Natural killer cell treated with Interleukin-12 subunit alpha and Interleukin-12 subunit beta and Interleukin-15 and Interleukin-18, amount 100 ng/mL, for 72 hours (primary cell): ENCODE measurements at regions not wholly inside any gene's neighbourhood (a gene's known extent, or its start where the extent isn't known, plus 50 kb on each side); places are given as distances from the start of the nearest gene placed in this dataset.

Source experiments
- ATAC-seq, 2 donors: fragments of 150-1000 bp; cut with Tn5 transposase in 1 of 2; sonication (Bioruptor Pico), chemical (Tn5 transposase) in 1 of 2; 2 replicates each; pipeline ENCODE4 v1.10.0; 2021
- DNase-seq: peaks from one replicate; pipeline ENCODE4 v3.0.0; 2022; ENCODE audit warnings: low spot score
- H3K27ac Mint-ChIP-seq, 2 donors: 1 replicate in 1 of 2; 2 replicates in 1 of 2; pipeline ENCODE4 v1.8.0; 2022; ENCODE audit warnings: mixed read lengths in 2 of 2, mild to moderate bottlenecking in 1 of 2, moderate library complexity in 1 of 2
- H3K27me3 Mint-ChIP-seq, 2 donors: 1 replicate in 1 of 2; 2 replicates in 1 of 2; pipeline ENCODE4 v1.8.0; 2022; ENCODE audit warnings: mixed read lengths in 2 of 2
- H3K36me3 Mint-ChIP-seq: one replicate; pipeline ENCODE4 v1.8.0; 2022; ENCODE audit warnings: mixed read lengths
- H3K4me1 Mint-ChIP-seq, 2 donors: 1 replicate in 1 of 2; 2 replicates in 1 of 2; pipeline ENCODE4 v1.8.0; 2022; ENCODE audit warnings: low read depth in 2 of 2, mixed read lengths in 2 of 2, mild to moderate bottlenecking in 1 of 2
- H3K4me3 Mint-ChIP-seq: one replicate; pipeline ENCODE4 v1.8.0; 2022; ENCODE audit warnings: mixed read lengths
- H3K9me3 Mint-ChIP-seq: 2 replicates; pipeline ENCODE4 v1.8.0; 2022; ENCODE audit warnings: mixed read lengths

DNA sequence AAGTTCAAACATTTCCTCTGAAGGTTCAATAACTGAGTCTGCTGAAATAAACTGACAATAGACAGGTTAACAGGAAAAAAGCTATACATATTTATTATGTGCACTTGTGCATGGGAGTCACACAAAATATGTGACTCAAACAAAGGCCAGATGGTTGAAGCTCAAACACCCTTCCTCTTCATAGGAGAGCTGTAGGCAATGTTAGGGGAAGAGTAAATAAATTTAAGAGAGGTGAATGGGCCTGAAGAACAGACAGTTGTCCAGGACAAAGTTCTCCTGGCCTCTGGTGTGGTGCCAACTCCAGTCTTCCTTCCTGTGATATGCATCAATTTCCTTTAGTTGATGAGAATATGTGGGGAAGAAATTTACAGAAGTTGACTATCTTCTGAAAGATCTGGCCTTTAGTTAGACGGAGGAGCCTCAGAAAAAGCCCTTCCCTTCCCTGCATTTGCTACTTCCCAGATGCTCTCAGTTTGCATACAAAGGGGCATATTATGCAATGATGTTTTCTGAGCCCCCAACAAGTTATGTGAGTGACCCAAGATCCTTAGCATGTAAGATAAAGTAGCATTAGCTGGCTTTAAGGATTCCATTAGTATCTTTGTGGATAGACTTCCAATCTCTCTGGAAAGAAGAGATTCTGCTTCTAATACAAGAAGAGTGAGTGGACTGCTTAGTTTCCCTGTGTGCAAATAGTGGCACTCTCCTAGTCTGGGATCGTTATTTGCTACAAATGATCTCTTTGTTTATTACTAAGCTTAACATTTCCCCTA is 96.4 kb upstream of the IGSF10 start:
- Mint-ChIP-seq H3K4me1 (no peaks in the 10 kb centered on the region), H3K27me3 (peaks cover 6 to 17% of the 10 kb centered on the region in 2 donors), H3K27ac (no peak overlapping the region), H3K9me3 (no peaks in the 10 kb centered on the region), H3K4me3 (no peak overlapping the region), H3K36me3 (no peaks in the 10 kb centered on the region)
- no peak for DNase-seq
- ATAC-seq = no peak

DNA sequence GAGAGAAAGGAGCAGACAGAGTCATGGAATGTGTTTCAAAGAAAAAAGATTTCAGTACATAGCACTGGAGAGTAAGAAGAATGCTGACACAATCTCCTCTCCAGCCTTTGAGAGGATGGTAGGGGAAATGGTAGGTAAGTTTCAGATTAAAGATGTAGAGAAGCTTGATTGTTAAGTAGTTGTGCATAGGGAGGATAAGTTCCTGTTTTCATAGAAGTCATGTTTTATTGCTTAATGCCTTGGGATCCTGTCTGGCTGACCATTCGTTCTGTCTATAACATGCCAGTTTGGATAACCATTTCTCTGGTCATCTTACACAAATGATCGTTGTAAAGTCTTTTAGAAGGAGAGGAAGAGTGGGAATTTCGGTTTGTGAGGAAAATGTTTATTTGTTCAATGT is 95.7 kb upstream of the IGSF10 start:
- DNase-seq (no peak), ATAC-seq (no peak)
- Mint-ChIP-seq H3K9me3 (no peaks in the 10 kb centered on the region), H3K36me3 (no peaks in the 10 kb centered on the region), H3K4me1 (no peaks in the 10 kb centered on the region), H3K27ac (no peak overlapping the region), H3K4me3 (no peak overlapping the region), H3K27me3 (peaks cover 8 to 15% of the 10 kb centered on the region in 2 donors)

DNA sequence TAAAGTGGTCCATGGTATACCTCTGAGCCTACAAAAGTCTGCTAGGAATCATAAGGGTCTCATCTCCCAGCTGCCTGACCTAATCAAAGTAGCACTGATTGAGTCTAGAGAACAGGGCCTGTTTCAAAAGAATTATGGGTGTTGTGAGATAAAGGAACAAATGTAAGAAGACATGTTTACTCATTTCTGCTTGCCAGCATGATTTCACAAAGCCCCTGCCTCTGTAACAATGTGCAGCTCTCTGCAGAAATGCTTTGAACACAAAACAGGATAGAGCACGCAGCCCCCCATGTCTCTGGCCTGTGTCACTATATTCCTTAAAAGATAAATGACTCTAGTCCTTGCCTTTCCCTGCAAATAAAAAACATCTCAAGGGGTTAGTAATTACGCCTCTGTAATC is 94.7 kb upstream of the IGSF10 start:
- no peaks in the 10 kb centered on the region for H3K4me1 Mint-ChIP-seq
- peaks cover 11 to 16% of the 10 kb centered on the region in 2 donors for H3K27me3 Mint-ChIP-seq
- H3K36me3 Mint-ChIP-seq = no peaks in the 10 kb centered on the region
- no peak for DNase-seq
- H3K9me3 Mint-ChIP-seq = peaks cover 3% of the 10 kb centered on the region
- ATAC-seq = no peak
- no peak overlapping the region for H3K4me3 Mint-ChIP-seq
- H3K27ac Mint-ChIP-seq = no peak overlapping the region

DNA sequence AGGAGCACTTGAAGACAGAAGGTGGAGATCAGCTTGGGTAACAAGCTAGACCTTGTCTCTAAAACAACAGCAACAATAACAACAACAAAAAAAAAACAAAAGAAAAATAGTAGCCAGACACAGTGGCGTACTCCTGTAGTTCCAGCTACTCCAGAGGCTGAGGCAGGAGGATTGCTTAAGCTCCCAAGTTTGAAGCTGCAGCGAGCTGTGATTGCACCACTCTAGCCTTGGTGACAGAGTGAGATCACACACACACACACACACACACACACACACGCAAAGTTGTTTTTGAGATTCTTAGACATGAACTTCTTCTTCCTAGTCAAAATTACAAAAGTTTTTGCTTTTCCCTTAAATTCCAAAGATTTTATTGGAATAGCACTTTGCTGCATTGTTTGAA is 93.0 kb upstream of the IGSF10 start:
- ATAC-seq = no peak
- H3K27me3 Mint-ChIP-seq = peaks cover 11 to 17% of the 10 kb centered on the region in 2 donors
- DNase-seq = no peak
- H3K9me3 Mint-ChIP-seq = peaks cover 3% of the 10 kb centered on the region
- no peaks in the 10 kb centered on the region for H3K36me3 Mint-ChIP-seq
- no peak overlapping the region for H3K27ac Mint-ChIP-seq
- H3K4me3 Mint-ChIP-seq = no peak overlapping the region
- H3K4me1 Mint-ChIP-seq = no peaks in the 10 kb centered on the region

DNA sequence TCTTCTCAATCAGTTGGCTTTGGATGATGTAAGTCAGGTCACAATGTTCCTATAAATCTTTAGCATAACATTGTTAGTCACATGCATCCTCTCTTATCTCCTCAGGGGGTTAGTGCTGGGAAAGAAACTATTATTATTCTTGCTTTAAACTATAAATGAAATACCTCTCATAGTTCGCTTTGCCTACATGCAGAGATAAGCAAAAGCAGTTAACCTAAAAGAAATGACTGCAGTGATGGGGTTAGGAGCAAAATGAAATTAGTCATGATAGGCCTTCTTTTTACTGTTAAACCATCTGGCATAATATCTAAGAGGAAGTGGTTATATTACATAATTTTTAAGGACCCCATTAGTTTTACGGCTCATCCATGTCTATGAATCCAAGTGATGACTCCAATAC is 91.7 kb upstream of the IGSF10 start:
- Mint-ChIP-seq H3K27me3 (peaks cover 11 to 17% of the 10 kb centered on the region in 2 donors), H3K27ac (no peak overlapping the region), H3K4me1 (no peaks in the 10 kb centered on the region), H3K4me3 (no peak overlapping the region), H3K36me3 (no peaks in the 10 kb centered on the region), H3K9me3 (peaks cover 3% of the 10 kb centered on the region)
- ATAC-seq (no peak), DNase-seq (no peak)

DNA sequence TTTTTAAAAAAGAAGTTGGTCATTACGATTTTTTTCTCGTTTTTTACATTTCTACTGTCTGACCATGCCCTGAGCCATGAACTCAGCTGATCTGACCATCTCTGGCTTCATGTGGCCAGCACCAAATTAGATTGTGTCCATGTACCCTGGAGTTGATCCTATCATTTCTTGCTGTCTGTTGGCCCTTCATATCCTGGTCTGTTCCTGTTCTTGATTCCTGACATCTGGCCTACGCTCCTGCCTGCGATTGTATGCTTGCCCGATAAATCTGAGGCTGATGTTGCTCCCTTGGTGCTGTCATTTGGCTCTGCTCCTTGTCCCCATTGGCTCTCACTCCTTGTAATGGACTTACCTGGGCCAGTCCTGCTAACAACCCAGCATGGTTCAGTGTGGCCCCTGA is 89.8 kb upstream of the IGSF10 start:
- H3K9me3 Mint-ChIP-seq = peaks cover 3% of the 10 kb centered on the region
- H3K27me3 Mint-ChIP-seq = peaks cover 5 to 6% of the 10 kb centered on the region in 2 donors
- DNase-seq (no peak), ATAC-seq (no peak)
- H3K36me3 Mint-ChIP-seq = no peaks in the 10 kb centered on the region
- no peak overlapping the region for H3K27ac Mint-ChIP-seq
- H3K4me1 Mint-ChIP-seq = no peaks in the 10 kb centered on the region
- no peak overlapping the region for H3K4me3 Mint-ChIP-seq

DNA sequence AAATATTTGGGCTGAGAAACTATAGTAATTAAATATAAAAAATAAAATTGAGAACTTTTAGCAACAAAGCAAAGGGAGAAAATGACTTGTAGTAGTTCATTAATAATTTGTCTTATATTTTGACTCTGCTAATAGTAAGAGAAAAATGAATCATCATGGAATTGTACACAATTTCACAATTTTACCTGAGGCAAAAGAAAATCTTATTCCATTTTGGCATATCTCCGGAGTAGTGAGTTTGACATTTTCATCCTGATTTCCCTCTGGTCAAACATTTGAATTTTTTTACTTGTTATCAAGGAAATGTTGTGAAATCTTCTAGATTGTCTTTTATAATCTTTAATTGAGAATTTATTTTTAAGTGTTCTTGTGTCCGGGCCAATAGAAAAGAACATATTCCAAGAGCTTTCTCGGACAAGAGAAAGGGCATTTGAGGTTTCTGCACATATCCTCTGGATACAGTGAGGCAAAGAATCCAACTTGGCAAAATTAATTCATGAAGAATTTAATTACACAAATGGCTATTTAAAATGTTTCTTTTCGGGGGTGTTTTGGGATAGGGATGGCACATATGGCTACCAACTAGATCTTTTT is 89.3 kb upstream of the IGSF10 start:
- no peak overlapping the region for H3K27ac Mint-ChIP-seq
- ATAC-seq (no peak), DNase-seq (no peak)
- H3K4me3 Mint-ChIP-seq = no peak overlapping the region
- peaks cover 3% of the 10 kb centered on the region for H3K9me3 Mint-ChIP-seq
- no peaks in the 10 kb centered on the region for H3K4me1 Mint-ChIP-seq
- H3K36me3 Mint-ChIP-seq = no peaks in the 10 kb centered on the region
- peaks cover 5 to 6% of the 10 kb centered on the region in 2 donors for H3K27me3 Mint-ChIP-seq

DNA sequence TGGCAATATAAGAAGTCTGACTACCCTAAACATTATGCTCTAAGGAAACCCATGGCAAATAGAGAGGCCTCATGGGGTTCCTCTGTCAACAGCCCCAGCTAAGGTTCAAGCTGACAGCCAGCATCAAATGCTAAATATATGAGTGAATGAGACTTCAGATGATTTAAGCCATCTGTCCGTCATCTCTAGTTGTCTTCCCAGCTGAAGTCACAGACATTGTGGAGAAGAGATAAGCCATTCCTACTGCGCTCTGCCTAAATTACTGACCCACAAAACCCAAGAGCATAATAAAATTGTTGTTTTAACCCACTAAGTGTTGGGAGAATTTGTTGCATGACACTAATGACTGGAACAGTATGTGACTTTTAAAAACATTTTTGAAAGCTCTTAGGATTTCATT is 87.3 kb upstream of the IGSF10 start:
- no peak for DNase-seq
- H3K4me1 Mint-ChIP-seq = no peaks in the 10 kb centered on the region
- no peak for ATAC-seq
- H3K9me3 Mint-ChIP-seq = peaks cover 3% of the 10 kb centered on the region
- no peak overlapping the region for H3K4me3 Mint-ChIP-seq
- H3K36me3 Mint-ChIP-seq = no peaks in the 10 kb centered on the region
- H3K27ac Mint-ChIP-seq = no peak overlapping the region
- peaks cover 5 to 6% of the 10 kb centered on the region in 2 donors for H3K27me3 Mint-ChIP-seq

DNA sequence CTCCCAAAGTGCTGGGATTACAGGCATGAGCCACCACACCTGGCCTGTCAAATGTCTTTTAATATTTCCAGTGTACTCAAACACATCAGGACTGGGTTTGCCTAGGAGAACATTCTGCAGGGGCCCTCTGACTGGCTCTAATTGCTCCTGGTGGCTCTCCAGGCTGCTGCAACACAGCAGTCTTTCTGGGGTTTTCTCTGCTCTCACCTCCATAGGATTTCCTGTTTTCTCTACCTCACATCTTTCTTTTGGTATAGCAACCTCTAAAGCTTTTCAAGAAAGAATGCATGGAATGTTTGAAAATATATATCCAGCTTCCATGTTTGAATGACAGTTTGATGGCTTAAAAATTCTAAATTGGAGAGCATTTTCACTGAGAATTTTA is 83.3 kb upstream of the IGSF10 start:
- Mint-ChIP-seq H3K36me3 (no peaks in the 10 kb centered on the region), H3K9me3 (no peaks in the 10 kb centered on the region), H3K27ac (no peak overlapping the region), H3K4me1 (no peaks in the 10 kb centered on the region), H3K4me3 (no peak overlapping the region), H3K27me3 (peaks cover 0 to 8% of the 10 kb centered on the region in 2 donors)
- ATAC-seq = no peak
- no peak for DNase-seq

DNA sequence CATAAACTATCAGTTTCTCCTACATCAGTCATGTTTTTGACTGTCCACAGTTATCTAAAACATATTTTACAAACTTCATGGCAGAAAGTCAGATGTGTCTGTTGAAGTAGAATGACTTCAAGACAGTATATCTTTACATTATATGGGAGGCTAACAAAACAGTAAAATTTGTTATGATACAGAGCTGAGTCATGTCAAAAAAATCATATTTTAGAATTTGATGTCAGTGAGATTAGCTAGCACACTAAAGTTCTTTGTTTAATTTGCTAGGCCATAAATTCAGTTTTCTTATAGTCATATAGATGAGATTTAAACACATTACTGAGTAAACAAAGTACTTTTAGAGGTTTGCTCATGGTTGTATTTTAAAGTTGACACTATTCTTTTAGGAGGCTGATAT is 80.3 kb upstream of the IGSF10 start:
- no peak overlapping the region for H3K4me3 Mint-ChIP-seq
- ATAC-seq (no peak), DNase-seq (no peak)
- no peaks in the 10 kb centered on the region for H3K36me3 Mint-ChIP-seq
- no peaks in the 10 kb centered on the region for H3K9me3 Mint-ChIP-seq
- H3K27me3 Mint-ChIP-seq = peaks cover 0 to 8% of the 10 kb centered on the region in 2 donors
- no peaks in the 10 kb centered on the region for H3K4me1 Mint-ChIP-seq
- H3K27ac Mint-ChIP-seq = no peak overlapping the region

DNA sequence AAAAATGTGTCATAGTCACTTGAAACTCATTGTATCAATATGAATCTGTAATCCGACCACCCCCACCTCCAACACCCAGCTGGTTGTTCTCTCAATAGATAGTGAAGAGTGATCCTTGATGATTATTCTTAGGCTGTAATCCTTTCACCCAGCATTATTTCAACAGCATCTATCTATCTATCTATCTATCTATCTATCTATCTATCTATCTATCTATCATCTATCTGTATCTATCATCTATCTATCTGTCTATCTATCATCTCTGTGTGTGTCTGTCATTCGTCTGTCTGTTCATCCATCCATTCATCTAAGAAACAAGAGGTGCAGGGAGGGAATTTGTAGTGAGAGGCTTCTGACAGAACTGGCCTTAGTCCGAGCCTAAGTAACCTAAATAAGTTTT is 78.7 kb upstream of the IGSF10 start:
- no peak overlapping the region for H3K4me3 Mint-ChIP-seq
- no peak for DNase-seq
- H3K27ac Mint-ChIP-seq = no peak overlapping the region
- no peaks in the 10 kb centered on the region for H3K9me3 Mint-ChIP-seq
- no peaks in the 10 kb centered on the region for H3K36me3 Mint-ChIP-seq
- no peak for ATAC-seq
- H3K27me3 Mint-ChIP-seq = peaks cover 0 to 8% of the 10 kb centered on the region in 2 donors
- no peaks in the 10 kb centered on the region for H3K4me1 Mint-ChIP-seq

DNA sequence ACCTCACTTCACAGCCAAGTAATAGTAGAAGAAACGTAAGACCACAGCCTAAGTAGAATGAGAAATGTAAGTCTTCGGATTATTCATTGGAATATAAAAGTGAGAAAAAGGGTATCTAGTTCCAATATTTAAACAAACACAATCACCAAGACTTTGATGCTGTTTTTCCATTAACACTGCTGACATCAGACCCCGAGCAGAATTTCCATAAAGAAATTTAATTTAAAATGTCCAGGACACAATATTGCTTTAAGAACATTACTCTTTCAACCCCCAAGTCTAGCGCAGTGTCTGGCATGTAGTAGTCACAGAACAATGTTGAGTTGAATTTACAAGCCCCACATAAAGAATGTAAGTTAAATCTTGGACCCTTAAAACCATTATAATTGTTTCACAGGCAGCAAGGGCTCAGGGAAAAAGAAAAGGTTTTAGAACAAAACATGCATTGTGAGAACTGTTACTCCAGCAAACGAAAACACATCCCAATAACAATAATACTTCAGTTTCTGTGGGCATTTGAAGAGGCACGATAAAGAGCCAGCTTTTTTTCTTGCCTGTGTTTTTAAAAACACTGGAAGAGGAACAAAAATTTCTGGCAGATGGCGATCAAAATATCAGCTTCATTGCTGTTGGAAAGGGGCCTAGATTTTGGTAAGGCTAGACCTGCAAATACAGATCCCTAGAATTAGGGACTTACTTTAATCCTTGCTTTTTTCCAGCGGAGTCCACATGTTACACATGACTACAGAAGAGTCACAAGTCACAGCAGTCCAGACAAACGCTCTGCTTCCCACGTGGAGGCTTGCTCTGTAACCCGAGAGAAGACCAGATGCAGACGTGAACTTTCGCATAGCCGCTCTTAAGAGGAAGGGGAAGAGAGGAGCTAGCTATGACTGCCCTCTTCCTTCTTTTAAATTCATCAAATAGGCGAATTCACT is 77.9 kb upstream of the IGSF10 start:
- DNase-seq = no peak
- no peak overlapping the region for H3K27ac Mint-ChIP-seq
- no peaks in the 10 kb centered on the region for H3K9me3 Mint-ChIP-seq
- no peaks in the 10 kb centered on the region for H3K4me1 Mint-ChIP-seq
- H3K27me3 Mint-ChIP-seq = peaks cover 0 to 8% of the 10 kb centered on the region in 2 donors
- H3K4me3 Mint-ChIP-seq = no peak overlapping the region
- H3K36me3 Mint-ChIP-seq = no peaks in the 10 kb centered on the region
- peak in 1 of 2 donors; percentile 32 for ATAC-seq

DNA sequence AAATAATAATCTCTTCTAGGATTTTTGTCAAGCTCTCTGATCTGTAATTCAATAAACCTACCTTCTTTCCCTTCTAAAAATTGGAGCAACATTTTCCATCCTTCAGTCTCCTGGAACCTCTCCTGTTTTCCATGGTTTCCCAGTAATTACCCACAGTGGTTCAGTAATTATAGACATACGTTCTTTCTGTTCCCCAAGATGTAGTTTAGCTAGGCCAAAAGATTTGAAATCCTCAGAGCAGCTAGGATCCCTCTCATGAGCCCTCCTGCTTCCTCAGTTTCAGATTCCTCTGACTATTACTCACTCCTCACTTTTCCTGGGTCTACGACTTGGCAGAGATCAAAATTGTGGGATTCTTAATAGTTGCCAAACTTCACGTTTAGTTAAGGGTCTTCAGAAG is 76.9 kb upstream of the IGSF10 start:
- Mint-ChIP-seq H3K36me3 (no peaks in the 10 kb centered on the region), H3K4me1 (no peaks in the 10 kb centered on the region), H3K4me3 (no peak overlapping the region), H3K9me3 (no peaks in the 10 kb centered on the region), H3K27ac (no peak overlapping the region), H3K27me3 (peaks cover 0 to 8% of the 10 kb centered on the region in 2 donors)
- DNase-seq = no peak
- no peak for ATAC-seq

DNA sequence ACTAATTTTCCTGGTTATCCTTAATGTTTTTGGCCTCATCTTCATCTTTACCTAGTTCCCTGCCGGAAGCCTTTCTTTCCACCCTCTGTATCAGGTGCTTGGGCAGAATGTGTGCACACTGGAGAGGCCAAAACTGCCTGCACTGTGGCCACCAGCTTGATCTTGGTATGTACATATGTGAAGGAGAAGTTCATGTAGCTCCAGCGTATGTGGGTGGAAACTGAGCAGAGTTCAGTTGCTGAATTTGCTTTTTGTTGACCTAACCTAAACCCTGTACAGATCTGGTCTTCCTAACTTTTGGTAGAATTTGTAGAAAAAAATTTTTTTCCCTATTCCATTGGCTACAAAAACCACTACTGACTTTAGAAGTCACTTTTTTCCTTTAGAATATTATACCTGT is 65.9 kb upstream of the IGSF10 start:
- Mint-ChIP-seq H3K9me3 (peaks cover 9% of the 10 kb centered on the region), H3K4me1 (no peaks in the 10 kb centered on the region), H3K27ac (no peak overlapping the region), H3K27me3 (peaks cover 11 to 38% of the 10 kb centered on the region in 2 donors), H3K4me3 (no peak overlapping the region), H3K36me3 (peaks cover 8% of the 10 kb centered on the region)
- ATAC-seq = no peak
- DNase-seq = no peak
